Cardiac muscle cell (in vitro differentiated cells and primary cell): ENCODE measurements at regions not wholly inside any gene's neighbourhood (a gene's known extent, or its start where the extent isn't known, plus 50 kb on each side); places are given as distances from the start of the nearest gene placed in this dataset.
A peak's percentile ranks its signal among the peaks of the same experiment; 100 is the strongest.

Source experiments
- DNase-seq, 2 donors: peaks; one replicate each; pipeline versions ENCODE4 v3.0.0 to v3.0.0-alpha.2; 2010 to 2017; ENCODE audit warnings: low read depth in 1 of 2, low spot score in 1 of 2
- H3K27ac ChIP-seq: fragments of 200-600 bp; sonication (generic); 2 replicates; pipeline ENCODE4 v1.5.1; 2016
- H3K27me3 ChIP-seq: fragments of 200-600 bp; sonication (generic); 2 replicates; pipeline ENCODE4 v1.6.0; 2016; ENCODE audit warnings: control low read depth
- H3K36me3 ChIP-seq: fragments of 200-600 bp; sonication (generic); 2 replicates; pipeline ENCODE4 v1.5.1; 2016; ENCODE audit warnings: control low read depth
- H3K4me1 ChIP-seq: fragments of 200-600 bp; sonication (generic); 2 replicates; pipeline ENCODE4 v1.8.1; 2017; ENCODE audit warnings: low read depth, mild to moderate bottlenecking, mixed run types
- H3K4me3 ChIP-seq: fragments of 200-600 bp; sonication (generic); 2 replicates; pipeline ENCODE4 v1.5.1; 2016; ENCODE audit warnings: mild to moderate bottlenecking
- H3K9me3 ChIP-seq: fragments of 200-600 bp; sonication (generic); 2 replicates; pipeline ENCODE4 v1.5.1; 2017; ENCODE audit warnings: low read depth, mild to moderate bottlenecking, control low read depth
- TF ChIP-seq, protein P1 (sequence below): IDR thresholded peaks from 2 replicates; pipeline ENCODE4 v1.5.1; 2012; ENCODE audit warnings: low read depth, mild to moderate bottlenecking, low read length

DNA sequence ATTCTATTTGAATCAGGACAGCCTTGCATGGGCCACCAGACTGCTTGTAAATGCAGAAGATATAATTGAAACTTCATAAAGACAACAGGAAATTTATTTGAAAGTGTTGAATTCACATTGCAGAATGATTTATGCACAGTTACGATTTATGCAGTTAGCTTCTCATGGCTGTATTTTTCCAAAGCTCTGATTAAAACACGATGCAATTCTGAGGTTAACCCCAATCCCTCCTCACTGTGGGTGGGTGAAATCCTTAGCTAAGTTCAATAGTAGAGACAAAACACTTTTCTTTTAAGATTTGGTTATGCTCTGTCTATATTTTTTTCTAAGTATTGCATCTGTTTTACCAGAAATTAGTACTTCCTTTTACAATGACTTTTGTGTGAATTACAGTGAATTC lies 728.8 kb upstream of the IGFBP3 start:
- DNase-seq = no peak
- Histone ChIP-seq H3K9me3 (no peaks in the 10 kb centered on the region), H3K36me3 (no peaks in the 10 kb centered on the region), H3K27me3 (no peaks in the 10 kb centered on the region), H3K27ac (no peak overlapping the region), H3K4me3 (no peak overlapping the region), H3K4me1 (no peaks in the 10 kb centered on the region)
- TF ChIP-seq, protein P1, sequence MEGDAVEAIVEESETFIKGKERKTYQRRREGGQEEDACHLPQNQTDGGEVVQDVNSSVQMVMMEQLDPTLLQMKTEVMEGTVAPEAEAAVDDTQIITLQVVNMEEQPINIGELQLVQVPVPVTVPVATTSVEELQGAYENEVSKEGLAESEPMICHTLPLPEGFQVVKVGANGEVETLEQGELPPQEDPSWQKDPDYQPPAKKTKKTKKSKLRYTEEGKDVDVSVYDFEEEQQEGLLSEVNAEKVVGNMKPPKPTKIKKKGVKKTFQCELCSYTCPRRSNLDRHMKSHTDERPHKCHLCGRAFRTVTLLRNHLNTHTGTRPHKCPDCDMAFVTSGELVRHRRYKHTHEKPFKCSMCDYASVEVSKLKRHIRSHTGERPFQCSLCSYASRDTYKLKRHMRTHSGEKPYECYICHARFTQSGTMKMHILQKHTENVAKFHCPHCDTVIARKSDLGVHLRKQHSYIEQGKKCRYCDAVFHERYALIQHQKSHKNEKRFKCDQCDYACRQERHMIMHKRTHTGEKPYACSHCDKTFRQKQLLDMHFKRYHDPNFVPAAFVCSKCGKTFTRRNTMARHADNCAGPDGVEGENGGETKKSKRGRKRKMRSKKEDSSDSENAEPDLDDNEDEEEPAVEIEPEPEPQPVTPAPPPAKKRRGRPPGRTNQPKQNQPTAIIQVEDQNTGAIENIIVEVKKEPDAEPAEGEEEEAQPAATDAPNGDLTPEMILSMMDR = no peak

DNA sequence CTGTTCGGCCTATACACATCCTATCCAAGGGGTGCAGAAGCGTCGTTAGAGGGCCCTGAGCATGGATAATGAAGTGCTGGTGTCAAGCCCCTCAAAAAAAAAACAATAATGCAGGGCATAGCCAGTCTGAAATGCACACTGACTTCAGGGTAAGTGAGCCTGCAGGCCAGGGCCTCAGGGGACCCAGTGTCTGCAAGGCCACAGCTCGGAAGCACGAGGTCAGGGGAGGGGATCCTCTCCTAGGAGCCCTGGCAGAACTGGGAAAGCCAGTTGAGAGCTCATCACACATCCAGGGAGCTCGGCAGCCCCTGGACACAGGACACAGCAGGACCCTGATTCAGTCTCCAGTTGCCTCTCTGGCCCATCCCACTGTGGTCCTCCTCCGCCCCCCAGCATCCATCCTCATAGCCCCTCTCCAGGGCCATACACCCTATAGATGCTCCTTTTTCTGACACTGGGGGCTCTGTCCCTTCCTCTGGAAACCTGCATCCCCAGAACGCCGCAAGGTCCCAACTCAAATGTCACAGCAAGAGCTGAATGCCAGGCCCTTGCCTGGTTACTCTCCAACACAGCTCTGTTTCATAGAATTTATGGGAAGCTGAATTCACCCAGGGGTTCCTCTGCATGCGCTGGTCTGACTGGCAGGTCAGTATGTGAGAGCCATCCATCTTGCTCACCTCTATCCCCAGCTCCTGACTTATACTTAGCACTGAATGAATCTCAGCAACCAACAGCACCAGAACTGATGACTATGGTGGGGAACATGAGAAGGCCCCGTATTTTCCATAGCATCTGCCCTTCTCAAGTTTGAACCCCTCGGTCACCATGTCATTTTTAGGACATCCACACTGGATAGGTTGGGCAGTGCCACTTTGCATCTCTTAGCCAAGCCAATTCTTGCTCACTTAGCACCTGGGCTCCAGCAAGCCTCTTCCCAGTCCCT lies 717.0 kb upstream of the IGFBP3 start:
- TF ChIP-seq, protein P1 = no peak
- Histone ChIP-seq H3K9me3 (no peaks in the 10 kb centered on the region), H3K36me3 (no peaks in the 10 kb centered on the region), H3K27me3 (no peaks in the 10 kb centered on the region), H3K4me1 (no peaks in the 10 kb centered on the region), H3K27ac (no peak overlapping the region), H3K4me3 (no peak overlapping the region)
- no peak for DNase-seq

DNA sequence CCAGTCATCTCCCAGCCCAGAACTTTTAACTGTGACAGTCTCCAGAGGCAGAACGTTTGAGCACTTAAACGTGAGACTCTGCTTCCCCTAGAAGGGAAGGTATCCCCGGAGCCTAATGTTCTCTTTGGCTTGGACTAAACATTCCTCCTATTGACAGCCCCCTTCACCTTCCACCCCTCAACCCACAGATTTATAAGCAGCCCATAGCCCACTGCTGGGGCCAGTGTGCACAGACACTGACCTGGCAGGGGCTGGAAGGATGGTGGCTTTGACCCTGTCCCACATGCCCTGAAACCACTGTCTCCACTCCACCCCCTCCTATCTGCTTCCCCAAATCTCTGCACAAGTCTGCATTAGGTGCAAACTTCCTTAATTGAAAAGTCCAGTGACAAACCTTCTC lies 715.0 kb upstream of the IGFBP3 start:
- no peaks in the 10 kb centered on the region for H3K9me3 ChIP-seq
- DNase-seq = no peak
- no peaks in the 10 kb centered on the region for H3K36me3 ChIP-seq
- H3K27me3 ChIP-seq = no peaks in the 10 kb centered on the region
- H3K27ac ChIP-seq = peak overlapping the region; percentile 3
- no peaks in the 10 kb centered on the region for H3K4me1 ChIP-seq
- H3K4me3 ChIP-seq = no peak overlapping the region
- TF ChIP-seq, protein P1 = no peak

DNA sequence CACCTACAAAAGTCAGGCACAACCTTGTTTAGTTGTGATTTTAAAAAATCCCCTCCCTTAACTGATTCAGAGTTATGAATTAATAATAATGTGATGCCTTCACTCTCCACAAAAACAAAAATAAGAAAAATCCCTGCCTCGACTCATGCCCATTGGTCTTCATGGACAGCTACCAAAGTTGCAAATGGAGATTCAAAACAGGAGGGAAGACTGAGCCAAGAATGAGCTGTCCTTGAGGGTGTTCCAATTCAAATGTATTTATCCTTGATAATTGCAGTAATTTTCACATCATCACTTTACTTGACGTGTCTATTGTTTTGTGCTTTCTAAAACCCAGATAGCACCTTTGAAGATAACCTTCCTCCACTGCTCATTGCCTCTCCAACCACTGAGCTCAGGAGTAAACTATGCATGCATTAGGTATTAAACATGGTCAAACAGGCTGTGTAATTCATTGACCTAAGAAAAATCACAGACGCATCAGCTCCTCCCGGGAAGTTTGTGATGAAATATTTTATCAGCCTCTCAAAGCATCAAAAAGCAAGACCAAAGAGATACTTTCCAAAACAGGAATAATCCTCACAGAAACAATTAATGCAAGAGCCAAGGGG lies 712.7 kb upstream of the IGFBP3 start:
- Histone ChIP-seq H3K9me3 (no peaks in the 10 kb centered on the region), H3K4me3 (no peak overlapping the region), H3K27me3 (no peaks in the 10 kb centered on the region), H3K36me3 (no peaks in the 10 kb centered on the region), H3K27ac (no peak overlapping the region), H3K4me1 (peaks cover 2% of the 10 kb centered on the region)
- peak in 1 of 2 donors; percentile 7 for DNase-seq
- TF ChIP-seq, protein P1 = no peak

DNA sequence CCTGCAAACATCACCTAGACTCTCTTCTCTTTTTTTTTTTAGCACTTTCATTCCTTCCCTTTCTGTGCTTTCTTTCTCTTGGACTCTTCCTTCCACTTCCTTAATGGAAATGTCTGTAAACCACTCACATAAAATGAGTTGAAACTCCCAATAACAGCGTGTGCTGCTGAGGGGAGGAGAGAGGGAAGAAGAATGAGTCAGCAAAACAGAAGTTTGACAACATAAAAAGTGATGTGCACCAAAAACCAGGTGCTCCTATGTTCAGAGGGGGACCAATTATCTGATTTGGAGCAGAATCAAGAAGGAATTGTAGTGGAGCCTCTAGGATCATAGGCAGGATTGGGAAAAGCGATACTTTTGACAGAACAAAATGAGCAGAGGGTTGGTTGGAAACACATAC lies 712.1 kb upstream of the IGFBP3 start:
- H3K36me3 ChIP-seq = no peaks in the 10 kb centered on the region
- TF ChIP-seq, protein P1 = no peak
- no peak overlapping the region for H3K27ac ChIP-seq
- no peak for DNase-seq
- H3K4me3 ChIP-seq = no peak overlapping the region
- no peaks in the 10 kb centered on the region for H3K9me3 ChIP-seq
- no peaks in the 10 kb centered on the region for H3K27me3 ChIP-seq
- peaks cover 2% of the 10 kb centered on the region for H3K4me1 ChIP-seq
